Mesendoderm (in vitro differentiated cells): ENCODE measurements at regions not wholly inside any gene's neighbourhood (a gene's known extent, or its start where the extent isn't known, plus 50 kb on each side); places are given as distances from the start of the nearest gene placed in this dataset.
A peak's percentile ranks its signal among the peaks of the same experiment; 100 is the strongest.

Experiments
- DNase-seq: peaks from one replicate; pipeline ENCODE4 v3.0.0; 2013
- H2AK5ac ChIP-seq: 2 replicates; pipeline ENCODE4 v1.6.1; 2013; ENCODE audit warnings: low read length, inconsistent platforms
- H2BK120ac ChIP-seq: 2 replicates; pipeline ENCODE4 v1.6.1; 2013; ENCODE audit warnings: low read depth, mild to moderate bottlenecking, low read length, moderate library complexity, mixed read lengths
- H2BK15ac ChIP-seq: replicated peaks from 2 replicates; pipeline ENCODE4 v1.6.1; 2013; ENCODE audit warnings: low read depth, mild to moderate bottlenecking, moderate library complexity
- H2BK5ac ChIP-seq: 2 replicates; pipeline ENCODE4 v1.6.1; 2013; ENCODE audit warnings: low read length, inconsistent platforms
- H3K18ac ChIP-seq: 2 replicates; pipeline ENCODE4 v1.6.1; 2013; ENCODE audit warnings: mild to moderate bottlenecking, low read length, mixed read lengths
- H3K23ac ChIP-seq: one replicate; pipeline ENCODE4 v1.6.1; 2013; ENCODE audit warnings: low read length
- H3K27ac ChIP-seq: 2 replicates; pipeline ENCODE4 v1.5.1; 2013; ENCODE audit warnings: low read depth, mild to moderate bottlenecking, inconsistent platforms, low read length, moderate library complexity
- H3K27me3 ChIP-seq: 2 replicates; pipeline ENCODE4 v1.6.1; 2013; ENCODE audit warnings: low read length, control low read depth, mild to moderate bottlenecking, inconsistent platforms; ENCODE audit not compliant: insufficient read depth, poor library complexity
- H3K36me3 ChIP-seq: 2 replicates; pipeline ENCODE4 v1.6.1; 2013; ENCODE audit warnings: low read length, inconsistent platforms; ENCODE audit not compliant: control insufficient read depth, insufficient read depth
- H3K4ac ChIP-seq: one replicate; pipeline ENCODE4 v1.6.1; 2013; ENCODE audit warnings: low read depth, mild to moderate bottlenecking, low read length, moderate library complexity
- H3K4me1 ChIP-seq: 2 replicates; pipeline ENCODE4 v1.6.1; 2013; ENCODE audit warnings: low read depth, low read length, inconsistent platforms; ENCODE audit not compliant: control insufficient read depth
- H3K4me2 ChIP-seq: 2 replicates; pipeline ENCODE4 v1.6.1; 2013; ENCODE audit warnings: low read length
- H3K4me3 ChIP-seq: 2 replicates; pipeline ENCODE4 v1.5.1; 2013; ENCODE audit warnings: mild to moderate bottlenecking, low read length
- H3K56ac ChIP-seq: one replicate; pipeline ENCODE4 v1.6.1; 2013; ENCODE audit warnings: low read length
- H3K79me1 ChIP-seq: 2 replicates; pipeline ENCODE4 v1.6.1; 2013; ENCODE audit warnings: low read length, inconsistent platforms
- H3K79me2 ChIP-seq: 2 replicates; pipeline ENCODE4 v1.6.1; 2013; ENCODE audit warnings: mild to moderate bottlenecking, low read length; ENCODE audit not compliant: control insufficient read depth, insufficient read depth
- H3K9ac ChIP-seq: 2 replicates; pipeline ENCODE4 v1.6.1; 2013; ENCODE audit warnings: low read length, inconsistent platforms
- H4K5ac ChIP-seq: one replicate; pipeline ENCODE4 v1.6.1; 2013; ENCODE audit warnings: low read length
- H4K8ac ChIP-seq: one replicate; pipeline ENCODE4 v1.6.1; 2013; ENCODE audit warnings: low read depth, mild to moderate bottlenecking, control low read depth, low read length, moderate library complexity
- WGBS: extraction: QIAGEN DNeasy Blood & Tissue Kit; methylation state at CpG from one replicate; pipeline ENCODE4 v1.1.7; 2013; ENCODE audit warnings: low lambda C conversion rate, missing lambda C conversion rate; ENCODE audit not compliant: insufficient coverage; ENCODE audit errors: extremely low coverage; 5-methylcytosine and 5-hydroxymethylcytosine counted together

GRCh38 chr1:8171751-8172464 lies 145.8 kb upstream of the ERRFI1 start:
- Histone ChIP-seq H3K4me3 (no peak overlapping the region), H4K8ac (no peak overlapping the region), H2AK5ac (no peak overlapping the region), H3K27me3 (no peaks in the 10 kb centered on the region), H3K18ac (no peak overlapping the region), H3K9ac (no peak overlapping the region), H3K4me2 (no peak overlapping the region), H3K36me3 (no peaks in the 10 kb centered on the region), H3K79me2 (no peaks in the 10 kb centered on the region), H3K27ac (no peak overlapping the region), H4K5ac (no peak overlapping the region), H3K56ac (no peak overlapping the region), H3K23ac (no peak overlapping the region), H2BK15ac (no peak overlapping the region), H3K4me1 (peaks cover 3% of the 10 kb centered on the region), H3K4ac (no peak overlapping the region), H2BK120ac (no peak overlapping the region), H2BK5ac (no peak overlapping the region), H3K79me1 (no peaks in the 10 kb centered on the region)
- WGBS = no CpG with 5 or more reads among the region's 14 CpGs
- no peak for DNase-seq

- H3K79me2 ChIP-seq = no peaks in the 10 kb centered on the region
Measured at GRCh38 chr1:8170059-8170835, 144.1 kb upstream of the ERRFI1 start.

GRCh38 chr1:8169364-8170058 lies 143.4 kb upstream of the ERRFI1 start:
- no peak overlapping the region for H2BK120ac ChIP-seq
- H3K79me2 ChIP-seq = no peaks in the 10 kb centered on the region
- no peak overlapping the region for H2BK5ac ChIP-seq
- no peaks in the 10 kb centered on the region for H3K79me1 ChIP-seq
- peak overlapping the region; percentile 83 for H2AK5ac ChIP-seq
- no peak overlapping the region for H2BK15ac ChIP-seq
- no CpG with 5 or more reads among the region's 9 CpGs for WGBS
- H3K18ac ChIP-seq = no peak overlapping the region
- H3K27ac ChIP-seq = no peak overlapping the region
- H3K4me3 ChIP-seq = no peak overlapping the region
- H3K23ac ChIP-seq = no peak overlapping the region
- H4K5ac ChIP-seq = no peak overlapping the region
- no peak overlapping the region for H3K9ac ChIP-seq
- peak; percentile 79 for DNase-seq
- peak overlapping the region; percentile 40 for H3K56ac ChIP-seq
- H3K36me3 ChIP-seq = no peaks in the 10 kb centered on the region
- H3K4ac ChIP-seq = no peak overlapping the region
- no peaks in the 10 kb centered on the region for H3K27me3 ChIP-seq
- no peak overlapping the region for H3K4me2 ChIP-seq
- H3K4me1 ChIP-seq = peaks cover 9% of the 10 kb centered on the region
- no peak overlapping the region for H4K8ac ChIP-seq

More at GRCh38 chr1:8170059-8170835, 144.1 kb upstream of the ERRFI1 start:
- Histone ChIP-seq H3K36me3 (no peaks in the 10 kb centered on the region), H4K5ac (no peak overlapping the region), H3K9ac (no peak overlapping the region), H3K56ac (no peak overlapping the region), H3K4me3 (no peak overlapping the region), H3K79me1 (no peaks in the 10 kb centered on the region), H2BK5ac (no peak overlapping the region), H2BK120ac (no peak overlapping the region), H2BK15ac (no peak overlapping the region), H2AK5ac (peak overlapping the region; percentile 7), H3K27me3 (no peaks in the 10 kb centered on the region), H3K23ac (no peak overlapping the region), H3K27ac (no peak overlapping the region), H3K4me1 (peaks cover 9% of the 10 kb centered on the region), H3K18ac (no peak overlapping the region), H4K8ac (no peak overlapping the region), H3K4me2 (no peak overlapping the region), H3K4ac (peak overlapping the region; percentile 62)
- no peak for DNase-seq
- WGBS = no CpG with 5 or more reads among the region's 13 CpGs

- Histone ChIP-seq H3K23ac (no peak overlapping the region), H3K9ac (no peak overlapping the region), H3K79me2 (no peaks in the 10 kb centered on the region), H2BK5ac (peak overlapping the region; percentile 51), H3K36me3 (no peaks in the 10 kb centered on the region), H3K27me3 (no peaks in the 10 kb centered on the region), H2AK5ac (peak overlapping the region; percentile 19), H3K79me1 (no peaks in the 10 kb centered on the region), H3K4ac (peak overlapping the region; percentile 64), H3K27ac (peak overlapping the region; percentile 69), H3K4me3 (no peak overlapping the region), H4K5ac (no peak overlapping the region), H3K56ac (peak overlapping the region; percentile 46), H4K8ac (no peak overlapping the region), H2BK120ac (peak overlapping the region; percentile 1), H3K4me2 (no peak overlapping the region), H3K4me1 (peaks cover 9% of the 10 kb centered on the region), H2BK15ac (no peak overlapping the region), H3K18ac (no peak overlapping the region)
- DNase-seq = peak; percentile 16
- no CpG with 5 or more reads among the region's 4 CpGs for WGBS
Measured at GRCh38 chr1:8167936-8168335, 141.8 kb upstream of the ERRFI1 start.

- H3K4ac ChIP-seq = no peak overlapping the region
- peak overlapping the region; percentile 33 for H2BK120ac ChIP-seq
- no peak overlapping the region for H3K23ac ChIP-seq
- peak overlapping the region; percentile 73 for H2AK5ac ChIP-seq
- peak overlapping the region; percentile 72 for H3K27ac ChIP-seq
- H3K18ac ChIP-seq = peak overlapping the region; percentile 96
- no peaks in the 10 kb centered on the region for H3K27me3 ChIP-seq
- peak overlapping the region; percentile 77 for H3K56ac ChIP-seq
- H3K4me1 ChIP-seq = peaks cover 9% of the 10 kb centered on the region
- H3K79me1 ChIP-seq = no peaks in the 10 kb centered on the region
- no peak overlapping the region for H3K4me3 ChIP-seq
- peak overlapping the region; percentile 24 for H3K9ac ChIP-seq
- no peak for DNase-seq
- peak overlapping the region; percentile 95 for H2BK5ac ChIP-seq
- WGBS = no CpG with 5 or more reads among the region's 4 CpGs
- H4K8ac ChIP-seq = no peak overlapping the region
- no peak overlapping the region for H3K4me2 ChIP-seq
- no peaks in the 10 kb centered on the region for H3K79me2 ChIP-seq
- H2BK15ac ChIP-seq = no peak overlapping the region
- H4K5ac ChIP-seq = no peak overlapping the region
- no peaks in the 10 kb centered on the region for H3K36me3 ChIP-seq
Measured at GRCh38 chr1:8166406-8166805, 140.3 kb upstream of the ERRFI1 start.
